ENCODE measurements at regions not wholly inside any gene's neighbourhood (a gene's known extent, or its start where the extent isn't known, plus 50 kb on each side); places are given as distances from the start of the nearest gene placed in this dataset.

DNA sequence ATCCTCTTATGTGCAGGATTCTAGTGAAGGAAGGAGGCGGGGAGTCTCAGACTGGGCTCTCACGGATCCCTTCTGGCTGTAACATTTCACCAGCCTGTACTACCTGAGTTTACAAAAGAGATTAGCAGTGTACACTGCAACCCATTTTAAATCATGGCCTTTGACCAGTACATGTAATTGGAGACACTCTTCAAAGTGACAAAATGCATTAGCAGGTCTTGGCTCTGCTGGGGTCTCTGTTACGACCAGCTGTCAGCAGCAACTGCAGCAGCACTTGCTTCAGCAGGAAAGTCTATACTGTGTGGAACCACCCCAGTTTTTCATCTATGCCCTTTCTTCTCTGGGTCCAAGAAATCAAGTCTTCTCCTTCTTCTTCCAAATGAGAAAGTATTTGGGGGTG lies 322.8 kb upstream of the ASIC2 start:
- no peak for TF ChIP-seq ZNF274 (IDR thresholded peaks at IDR 0.05; ENCODE audit: low read depth, low read length)
- no peak for TF ChIP-seq YY1 (IDR thresholded peaks at IDR 0.05; ENCODE audit: insufficient read depth, insufficient read length)
